GM03348 (cell line): ENCODE measurements at regions not wholly inside any gene's neighbourhood (a gene's known extent, or its start where the extent isn't known, plus 50 kb on each side); places are given as distances from the start of the nearest gene placed in this dataset.

ENCODE experiments used
- DNase-seq: peaks from one replicate; pipeline ENCODE4 v3.0.0; 2012; ENCODE audit warnings: low spot score

- no peak for DNase-seq
Measured at GRCh38 chr10:111821871-111822270, 361.7 kb downstream of the GPAM start.

- no peak for DNase-seq
Measured at GRCh38 chr10:111822661-111823060, 360.9 kb downstream of the GPAM start.

DNA sequence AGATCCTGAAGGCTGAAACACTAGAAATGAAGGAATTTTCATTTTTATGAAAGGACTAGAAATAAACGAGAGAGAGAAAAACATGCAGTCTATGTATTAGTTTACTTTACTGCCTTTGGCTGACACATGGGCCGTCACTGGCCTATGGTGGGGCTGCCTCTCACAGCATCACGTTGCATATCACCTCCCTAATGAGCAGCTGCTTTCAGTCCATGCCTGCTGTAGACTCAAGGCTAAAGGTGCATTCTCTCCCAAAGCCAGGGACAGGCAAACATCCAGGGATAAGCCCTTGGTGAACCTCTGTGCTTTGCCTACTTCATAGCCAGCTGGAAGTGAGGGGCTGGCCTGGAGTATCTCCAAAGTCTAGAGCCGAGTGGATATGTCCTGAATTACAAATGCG, 359.4 kb downstream of the GPAM start:
- DNase-seq, result no peak

DNA sequence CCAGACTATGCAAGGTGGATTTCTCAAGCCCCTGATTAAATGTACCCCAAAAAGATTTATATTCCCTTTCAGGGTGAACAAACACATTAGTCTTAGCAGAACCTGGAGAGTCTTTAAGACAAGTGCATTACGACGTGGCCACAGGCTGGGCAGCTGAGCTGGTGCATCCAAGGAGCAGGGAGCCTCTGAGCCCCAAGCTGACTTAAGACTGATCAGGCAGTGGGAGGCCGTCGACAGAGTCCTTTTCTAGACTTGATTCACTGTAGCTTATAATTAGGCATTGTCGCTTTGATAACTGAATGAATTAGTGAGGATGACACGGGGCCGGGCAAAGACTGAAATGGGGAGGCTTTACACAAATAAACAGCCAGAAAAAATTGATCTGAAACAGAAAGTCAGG, 353.2 kb downstream of the GPAM start:
- DNase-seq, result no peak

DNA sequence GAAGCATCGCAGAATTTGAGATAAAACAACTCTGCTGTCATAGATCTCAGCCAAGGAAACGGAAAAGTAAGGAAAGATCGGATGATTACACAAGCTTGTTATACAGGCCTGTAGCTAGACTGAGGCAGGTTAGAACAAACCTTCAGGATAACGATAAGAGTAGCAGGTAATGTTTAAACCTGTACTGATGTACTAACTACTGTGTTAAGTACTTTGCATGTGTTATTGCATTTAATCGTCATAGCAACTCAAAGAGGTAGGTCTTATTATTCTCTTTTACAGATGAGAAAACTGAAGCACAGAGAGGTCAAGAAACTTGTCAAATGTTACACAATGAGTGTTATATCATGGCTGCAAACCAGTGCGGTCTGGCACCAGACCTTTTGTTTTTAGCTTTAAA, 352.5 kb downstream of the GPAM start:
- no peak for DNase-seq

- no peak for DNase-seq
Measured at GRCh38 chr10:111833251-111833650, 350.3 kb downstream of the GPAM start.

- peak; percentile 60 for DNase-seq
Measured at GRCh38 chr10:111835574-111835973, 348.0 kb downstream of the GPAM start.

DNA sequence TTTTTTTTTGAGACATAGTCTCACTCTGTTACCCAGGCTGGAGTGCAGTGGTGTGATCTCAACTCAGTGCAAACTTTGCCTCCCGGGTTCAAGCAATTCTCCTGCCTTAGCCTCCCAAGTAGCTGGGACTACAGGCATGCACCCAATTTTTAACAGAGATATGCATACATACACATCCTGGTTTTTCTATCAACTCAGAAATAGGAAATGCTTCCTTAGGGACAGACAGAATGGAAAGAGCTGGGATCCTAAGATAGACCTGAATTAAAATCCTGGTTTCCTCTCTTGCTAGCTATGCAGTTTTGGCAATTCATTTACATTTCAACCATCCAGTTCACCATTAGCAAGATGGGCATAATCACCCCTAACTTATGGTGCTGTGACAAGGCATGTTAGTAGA, 347.5 kb downstream of the GPAM start:
- no peak for DNase-seq

GRCh38 chr10:111836571-111836970, 347.0 kb downstream of the GPAM start:
- no peak for DNase-seq

GRCh38 chr10:111837086-111837485, 346.5 kb downstream of the GPAM start:
- no peak for DNase-seq

DNA sequence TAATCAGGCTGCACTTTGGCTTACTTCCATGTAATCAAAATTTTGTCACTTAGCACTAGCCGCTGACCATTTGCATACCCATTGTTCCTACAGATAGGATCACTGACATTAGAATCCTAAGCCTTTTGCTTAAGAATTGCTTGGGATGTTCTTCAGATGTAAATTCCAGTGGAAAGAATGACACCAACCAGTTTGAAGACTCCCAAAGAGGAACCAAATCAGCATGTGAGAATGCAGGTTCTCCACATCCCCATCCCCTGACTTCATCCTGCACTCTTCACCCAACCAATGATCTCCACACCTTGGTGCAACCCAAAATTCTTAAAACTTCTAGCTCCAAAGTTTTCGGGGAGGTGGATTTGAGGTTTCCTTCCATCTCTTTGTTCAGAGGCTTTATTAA, 345.6 kb downstream of the GPAM start:
- DNase-seq, result no peak

DNA sequence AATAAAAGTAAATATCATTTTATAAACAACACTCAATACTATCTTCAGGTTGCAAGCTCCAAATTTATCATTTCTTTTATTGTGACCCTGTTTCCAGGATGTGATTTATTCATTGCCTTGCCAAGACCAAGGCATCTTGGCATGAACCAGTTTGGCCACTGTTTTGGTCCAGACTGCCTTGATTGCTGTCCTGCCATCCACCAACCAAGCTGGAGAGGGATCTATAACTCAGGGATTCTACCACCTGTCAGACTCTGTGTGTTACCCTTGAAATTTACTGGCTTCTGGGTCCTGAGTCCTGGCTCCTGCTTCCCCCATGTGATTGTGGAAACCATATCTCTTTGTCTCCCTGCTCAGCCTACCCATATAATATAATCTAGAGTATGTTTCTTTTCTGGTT, 343.0 kb downstream of the GPAM start:
- DNase-seq, result no peak

DNA sequence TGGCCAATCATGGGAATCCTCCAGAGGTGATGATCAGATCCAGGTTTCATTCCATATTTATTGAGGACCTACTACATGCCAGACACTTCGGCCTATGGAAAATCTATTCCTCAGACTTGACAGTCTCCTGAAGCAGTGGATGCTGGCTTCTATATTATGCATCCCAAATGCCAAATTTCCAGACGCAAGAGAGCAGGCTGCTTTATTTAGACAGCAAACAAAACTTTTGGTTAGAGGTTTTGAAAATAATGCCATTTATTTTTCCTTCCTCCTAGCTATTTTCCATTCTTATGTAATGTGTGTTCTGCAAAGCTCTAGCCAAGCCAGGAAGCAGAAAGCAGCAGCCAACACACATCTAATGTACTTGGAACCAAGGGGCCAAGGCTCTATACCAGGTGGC, 330.8 kb downstream of the GPAM start:
- DNase-seq, result no peak

- peak; percentile 54 for DNase-seq
Measured at GRCh38 chr10:111856631-111857030, 326.9 kb downstream of the GPAM start.

DNA sequence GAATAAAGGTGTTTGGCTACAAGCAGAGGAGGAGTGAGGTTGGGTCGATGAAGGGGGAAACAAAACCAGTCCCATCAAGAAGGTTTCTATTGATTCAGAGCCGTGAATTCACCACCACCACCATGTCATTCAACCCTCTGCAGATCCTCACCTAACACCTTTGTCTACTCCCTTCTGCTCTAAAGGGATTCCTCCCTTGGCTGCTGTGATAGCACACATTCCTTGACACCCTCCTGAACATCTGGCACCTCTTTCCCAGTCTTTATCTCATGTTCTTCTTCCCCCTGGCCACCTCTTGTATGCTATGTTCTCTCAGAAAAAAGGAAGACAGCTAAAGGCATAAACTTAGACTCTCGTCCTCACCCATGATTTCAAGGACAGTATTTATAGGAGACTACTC, 318.0 kb downstream of the GPAM start:
- DNase-seq, result no peak

DNA sequence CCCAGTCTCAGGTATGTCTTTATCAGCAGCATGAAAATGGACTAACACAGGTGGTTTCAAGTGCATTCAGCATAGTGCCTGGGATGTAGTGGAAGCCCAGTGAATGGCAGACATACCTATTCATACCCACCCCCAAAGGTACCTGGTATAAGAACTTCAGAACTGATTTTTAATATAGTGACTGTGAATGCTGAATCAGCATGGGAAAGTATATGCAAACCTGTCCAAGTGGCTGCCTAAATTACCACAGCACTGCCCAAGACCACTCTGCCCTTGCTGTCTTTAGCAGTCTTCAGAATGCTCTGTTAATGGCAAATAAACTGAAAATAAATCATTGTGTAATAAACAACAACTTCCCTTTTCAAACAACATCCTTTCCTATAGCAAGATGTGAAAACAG, 312.1 kb downstream of the GPAM start:
- DNase-seq, result no peak

GRCh38 chr10:111872591-111872990, 311.0 kb downstream of the GPAM start:
- peak; percentile 5 for DNase-seq

GRCh38 chr10:111873041-111873440, 310.5 kb downstream of the GPAM start:
- DNase-seq, result no peak

- no peak for DNase-seq
Measured at GRCh38 chr10:111873621-111874135, 309.9 kb downstream of the GPAM start.

GRCh38 chr10:111874576-111874975, 309.0 kb downstream of the GPAM start:
- DNase-seq, result peak; percentile 42

GRCh38 chr10:111875725-111876124, 307.8 kb downstream of the GPAM start:
- DNase-seq, result peak; percentile 21

DNA sequence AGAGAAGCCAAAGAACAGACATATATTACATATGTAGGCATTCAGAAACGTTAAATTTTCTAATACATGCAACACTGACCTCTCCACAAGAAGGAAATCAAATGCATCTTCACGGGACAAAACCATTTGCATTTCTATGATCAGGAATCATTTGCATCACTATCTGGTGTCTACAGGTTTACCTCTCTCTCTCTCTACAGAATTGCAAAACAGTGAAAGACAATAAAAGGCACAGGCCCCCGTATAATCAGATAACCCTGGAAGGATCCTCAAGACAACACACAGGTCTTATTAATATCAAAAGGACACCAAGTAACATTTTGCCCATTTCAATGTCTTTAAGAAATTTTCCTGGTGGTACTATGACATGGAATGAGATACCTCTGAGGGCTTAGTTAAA, 306.3 kb downstream of the GPAM start:
- DNase-seq, result no peak

GRCh38 chr10:111879969-111880368, 303.6 kb downstream of the GPAM start:
- no peak for DNase-seq

GRCh38 chr10:111885046-111885445, 298.5 kb downstream of the GPAM start:
- no peak for DNase-seq

DNA sequence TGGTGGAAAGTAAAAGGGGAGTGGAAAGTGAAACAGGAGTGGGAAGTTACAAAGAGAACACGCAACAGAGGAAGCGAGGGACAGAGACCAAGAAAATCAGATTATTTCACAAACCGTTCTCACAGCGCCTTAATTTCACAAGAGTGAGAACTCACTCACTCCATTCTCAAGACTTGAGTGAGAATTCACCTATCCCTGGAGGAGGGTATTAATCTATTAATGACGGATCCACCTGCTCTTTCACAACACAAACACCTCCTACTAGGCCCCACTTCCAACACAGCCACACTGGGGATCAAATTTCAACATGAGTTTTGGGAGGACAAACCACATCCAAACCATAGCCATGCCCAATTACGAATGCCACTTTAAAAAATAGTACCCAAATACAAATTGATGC, 297.6 kb downstream of the GPAM start:
- no peak for DNase-seq
